ENCODE measurements at regions not wholly inside any gene's neighbourhood (a gene's known extent, or its start where the extent isn't known, plus 50 kb on each side); places are given as distances from the start of the nearest gene placed in this dataset.

- no peak for TF ChIP-seq PRDM1 (tag by site-specific recombination; IDR thresholded peaks at IDR 0.05)
- no peak for TF ChIP-seq ZNF837 (tag by site-specific recombination; IDR thresholded peaks at IDR 0.05)
- TF ChIP-seq ZNF184 (tag by site-specific recombination; IDR thresholded peaks at IDR 0.05): no peak
- H3K9me3 ChIP-seq (ENCODE audit: control insufficient read depth, insufficient read depth, low read depth, low read length): no peaks in the 10 kb centered on the region
- ChIA-PET POLR2A (no interaction called here), CTCF (no interaction called here)
- H3K4me1 ChIP-seq (ENCODE audit: control insufficient read depth, insufficient read depth, low read length): peaks cover 3% of the 10 kb centered on the region; the same call in 1 of the 2 replicates
- H3K36me3 ChIP-seq (ENCODE audit: control insufficient read depth in 2 of 2, insufficient read depth in 1 of 2, low read length in 2 of 2): no peaks in the 10 kb centered on the region
- no peak overlapping the region for H3K27ac ChIP-seq (ENCODE audit: extremely low read depth, low read depth, low read length)
- H3K4me3 ChIP-seq (ENCODE audit: low read depth, low read length): no peak overlapping the region
These were observed 435.7 kb downstream of the ZEB2 start for GRCh38 chr2:144084114-144084661.

GRCh38 chr2:144083211-144083610 lies 436.7 kb downstream of the ZEB2 start:
- peaks cover 8% of the 10 kb centered on the region for H3K4me1 ChIP-seq (ENCODE audit: control insufficient read depth, insufficient read depth, low read length)
- ChIA-PET POLR2A (no interaction called here), CTCF (no interaction called here)
- no peaks in the 10 kb centered on the region for H3K36me3 ChIP-seq (ENCODE audit: control insufficient read depth in 2 of 2, insufficient read depth in 1 of 2, low read length in 2 of 2)
- no peaks in the 10 kb centered on the region for H3K9me3 ChIP-seq (ENCODE audit: control insufficient read depth, insufficient read depth, low read depth, low read length)
- no peak for TF ChIP-seq ZNF843 (tag by site-specific recombination; IDR thresholded peaks at IDR 0.05)
- no peak for TF ChIP-seq ZNF621 (tag by site-specific recombination; IDR thresholded peaks at IDR 0.05)
- TF ChIP-seq ZEB2 (tag by site-specific recombination; IDR thresholded peaks at IDR 0.05): no peak
- no peak for TF ChIP-seq ZNF148 (tag by site-specific recombination; IDR thresholded peaks at IDR 0.05; ENCODE audit: borderline replicate concordance)
- TF ChIP-seq ZNF23 (tag by site-specific recombination; IDR thresholded peaks at IDR 0.05; ENCODE audit: borderline replicate concordance): no peak
- no peak for TF ChIP-seq ZSCAN4 (tag by site-specific recombination; IDR thresholded peaks at IDR 0.05)
- H3K4me3 ChIP-seq (ENCODE audit: low read depth, low read length): no peak overlapping the region
- no peak overlapping the region for H3K27ac ChIP-seq (ENCODE audit: extremely low read depth, low read depth, low read length)

GRCh38 chr2:144082777-144083176 lies 437.1 kb downstream of the ZEB2 start:
- no peak overlapping the region for H3K4me3 ChIP-seq (ENCODE audit: low read depth, low read length)
- H3K9me3 ChIP-seq (ENCODE audit: control insufficient read depth, insufficient read depth, low read depth, low read length): no peaks in the 10 kb centered on the region
- peaks cover 8% of the 10 kb centered on the region for H3K4me1 ChIP-seq (ENCODE audit: control insufficient read depth, insufficient read depth, low read length)
- TF ChIP-seq ZEB2 (tag by site-specific recombination; IDR thresholded peaks at IDR 0.05): no peak
- no peak for TF ChIP-seq ZNF132 (tag by site-specific recombination; IDR thresholded peaks at IDR 0.05; ENCODE audit: borderline replicate concordance)
- no peak for TF ChIP-seq ZBTB17 (tag by site-specific recombination; IDR thresholded peaks at IDR 0.05)
- TF ChIP-seq KLF1 (tag by site-specific recombination; IDR thresholded peaks at IDR 0.05): no peak
- TF ChIP-seq ZSCAN5A (tag by site-specific recombination; IDR thresholded peaks at IDR 0.05): no peak
- TF ChIP-seq ZNF777 (tag by site-specific recombination; IDR thresholded peaks at IDR 0.05; ENCODE audit: borderline replicate concordance): no peak
- no peak for TF ChIP-seq ZNF529 (tag by site-specific recombination; IDR thresholded peaks at IDR 0.05; ENCODE audit: insufficient replicate concordance)
- TF ChIP-seq ZNF692 (tag by site-specific recombination; IDR thresholded peaks at IDR 0.05): no peak
- no peak for TF ChIP-seq GLI2 (tag by site-specific recombination; IDR thresholded peaks at IDR 0.05; ENCODE audit: borderline replicate concordance, low read depth)
- no peak for TF ChIP-seq ZBTB49 (tag by site-specific recombination; IDR thresholded peaks at IDR 0.05; ENCODE audit: low read depth)
- CTCF ChIA-PET: no interaction called here
- no peak overlapping the region for H3K27ac ChIP-seq (ENCODE audit: extremely low read depth, low read depth, low read length)
- POLR2A ChIA-PET: no interaction called here
- no peaks in the 10 kb centered on the region for H3K36me3 ChIP-seq (ENCODE audit: control insufficient read depth in 2 of 2, insufficient read depth in 1 of 2, low read length in 2 of 2)
